H9 (cell line): ENCODE measurements at regions not wholly inside any gene's neighbourhood (a gene's known extent, or its start where the extent isn't known, plus 50 kb on each side); places are given as distances from the start of the nearest gene placed in this dataset.

Experiments
- DNase-seq: peaks from one replicate; pipeline ENCODE4 v3.0.0-alpha.2; 2017
- H2AFZ ChIP-seq: one replicate; pipeline ENCODE4 v1.6.1; 2013; ENCODE audit warnings: mild to moderate bottlenecking, low read length, control low read depth, moderate library complexity
- H2AK5ac ChIP-seq: 2 replicates; pipeline ENCODE4 v1.6.1; 2013; ENCODE audit warnings: low read length, control low read depth, mixed read lengths; ENCODE audit not compliant: insufficient read length
- H2BK120ac ChIP-seq: one replicate; pipeline ENCODE4 v1.6.1; 2013; ENCODE audit warnings: low read depth, mild to moderate bottlenecking, low read length, control low read depth, inconsistent platforms; ENCODE audit not compliant: poor library complexity, severe bottlenecking
- H2BK12ac ChIP-seq: 2 replicates; pipeline ENCODE4 v1.6.1; 2013; ENCODE audit warnings: low read length, control low read depth, mixed read lengths, low read depth; ENCODE audit not compliant: insufficient read length
- H2BK15ac ChIP-seq: 2 replicates; pipeline ENCODE4 v1.6.1; 2013; ENCODE audit warnings: low read depth, low read length, control low read depth
- H2BK20ac ChIP-seq: one replicate; pipeline ENCODE4 v1.6.1; 2013; ENCODE audit warnings: low read depth, mild to moderate bottlenecking, low read length, control low read depth, inconsistent platforms; ENCODE audit not compliant: poor library complexity, severe bottlenecking
- H2BK5ac ChIP-seq: 2 replicates; pipeline ENCODE4 v1.6.1; 2013; ENCODE audit warnings: low read length, control low read depth, mixed read lengths; ENCODE audit not compliant: insufficient read length
- H3K14ac ChIP-seq: 2 replicates; pipeline ENCODE4 v1.6.1; 2013; ENCODE audit warnings: low read length, control low read depth; ENCODE audit not compliant: insufficient read depth
- H3K18ac ChIP-seq: 2 replicates; pipeline ENCODE4 v1.6.1; 2013; ENCODE audit warnings: low read depth, mild to moderate bottlenecking, mixed read lengths, low read length, control low read depth; ENCODE audit not compliant: insufficient read length
- H3K23ac ChIP-seq: 2 replicates; pipeline ENCODE4 v1.6.1; 2013; ENCODE audit warnings: low read length, control low read depth, mixed read lengths, low read depth; ENCODE audit not compliant: insufficient read length
- H3K23me2 ChIP-seq: 2 replicates; pipeline ENCODE4 v1.6.1; 2013; ENCODE audit warnings: low read depth, mild to moderate bottlenecking, mixed read lengths, low read length, control low read depth; ENCODE audit not compliant: insufficient read length, poor library complexity, severe bottlenecking
- H3K27ac ChIP-seq: 2 replicates; pipeline ENCODE4 v1.5.1; 2013; ENCODE audit warnings: low read length, control low read depth, mixed read lengths, low read depth; ENCODE audit not compliant: insufficient read length
- H3K27me3 ChIP-seq: 2 replicates; pipeline ENCODE4 v1.6.1; 2013; ENCODE audit warnings: low read length, control low read depth, inconsistent platforms; ENCODE audit not compliant: insufficient read depth
- H3K4ac ChIP-seq: 2 replicates; pipeline ENCODE4 v1.6.1; 2013; ENCODE audit warnings: low read depth, mild to moderate bottlenecking, control low read depth, inconsistent platforms, low read length, moderate library complexity
- H3K4me1 ChIP-seq: 2 replicates; pipeline ENCODE4 v1.6.1; 2013; ENCODE audit warnings: low read length, control low read depth, inconsistent platforms; ENCODE audit not compliant: insufficient read depth
- H3K4me2 ChIP-seq: 2 replicates; pipeline ENCODE4 v1.6.1; 2013; ENCODE audit warnings: low read length, control low read depth, mixed read lengths; ENCODE audit not compliant: insufficient read length, insufficient read depth
- H3K56ac ChIP-seq: 2 replicates; pipeline ENCODE4 v1.6.1; 2013; ENCODE audit warnings: low read depth, mild to moderate bottlenecking, mixed read lengths, low read length, control low read depth; ENCODE audit not compliant: insufficient read length
- H3K79me1 ChIP-seq: 2 replicates; pipeline ENCODE4 v1.6.1; 2013; ENCODE audit warnings: low read depth, mild to moderate bottlenecking, moderate library complexity, low read length, control low read depth, inconsistent platforms; ENCODE audit not compliant: insufficient read depth, poor library complexity, severe bottlenecking
- H3K79me2 ChIP-seq: 2 replicates; pipeline ENCODE4 v1.6.1; 2013; ENCODE audit warnings: low read length, control low read depth, inconsistent platforms; ENCODE audit not compliant: insufficient read depth
- H3K9ac ChIP-seq: 2 replicates; pipeline ENCODE4 v1.6.1; 2013; ENCODE audit warnings: low read length, control low read depth, mixed read lengths; ENCODE audit not compliant: insufficient read length; ENCODE audit errors: extremely low read depth
- H3K9me3 ChIP-seq: one replicate; pipeline ENCODE4 v1.6.1; 2013; ENCODE audit warnings: low read depth, low read length, inconsistent platforms; ENCODE audit not compliant: control insufficient read depth
- H3T11ph ChIP-seq: one replicate; pipeline ENCODE4 v1.6.1; 2013; ENCODE audit warnings: mild to moderate bottlenecking, low read length, control low read depth, inconsistent platforms
- H4K20me1 ChIP-seq: one replicate; pipeline ENCODE4 v1.6.1; 2013; ENCODE audit not compliant: control insufficient read depth, insufficient read length, insufficient read depth
- H4K5ac ChIP-seq: 2 replicates; pipeline ENCODE4 v1.6.1; 2013; ENCODE audit warnings: low read depth, mild to moderate bottlenecking, mixed read lengths, low read length, control low read depth; ENCODE audit not compliant: insufficient read length
- H4K8ac ChIP-seq: replicated peaks from 2 replicates; pipeline ENCODE4 v1.6.1; 2013; ENCODE audit warnings: low read length, control low read depth, mixed read lengths, low read depth; ENCODE audit not compliant: insufficient read length
- H4K91ac ChIP-seq: 2 replicates; pipeline ENCODE4 v1.6.1; 2013; ENCODE audit warnings: low read depth, mild to moderate bottlenecking, moderate library complexity, mixed read lengths, low read length, control low read depth; ENCODE audit not compliant: insufficient read length
- H3K27ac Mint-ChIP-seq, 3 experiments: 2 replicates in 2 of 3; 3 replicates in 1 of 3; pipeline ENCODE4 v1.8.0; 2020 to 2021; ENCODE audit warnings: mixed read lengths in 3 of 3, mild to moderate bottlenecking in 1 of 3, moderate library complexity in 1 of 3
- H3K27me3 Mint-ChIP-seq: 2 replicates; pipeline ENCODE4 v1.8.0; 2021; ENCODE audit warnings: low read depth, mild to moderate bottlenecking, moderate library complexity, mixed read lengths
- H3K36me3 Mint-ChIP-seq, 3 experiments: 2 replicates in 2 of 3; 3 replicates in 1 of 3; pipeline ENCODE4 v1.8.0; 2020 to 2021; ENCODE audit warnings: low read depth in 3 of 3, mixed read lengths in 3 of 3; ENCODE audit not compliant: insufficient read depth in 1 of 3
- H3K4me1 Mint-ChIP-seq, 2 experiments: 2 replicates each; pipeline ENCODE4 v1.8.0; 2020; ENCODE audit warnings: mixed read lengths in 2 of 2
- H3K4me3 Mint-ChIP-seq, 2 experiments: 2 replicates in 1 of 2; 3 replicates in 1 of 2; pipeline ENCODE4 v1.8.0; 2020 to 2021; ENCODE audit warnings: mild to moderate bottlenecking in 2 of 2, mixed read lengths in 2 of 2, moderate library complexity in 1 of 2
- H3K9me3 Mint-ChIP-seq, 2 experiments: 2 replicates in 1 of 2; 3 replicates in 1 of 2; pipeline ENCODE4 v1.8.0; 2020; ENCODE audit warnings: mild to moderate bottlenecking in 2 of 2, mixed read lengths in 2 of 2, moderate library complexity in 1 of 2
- CTCF ChIP-seq: fragments of 200-600 bp; sonication (generic); conservative IDR thresholded peaks from 3 replicates; pipeline ENCODE4 v1.8.0; 2021; ENCODE audit warnings: antibody characterized with exemption, mild to moderate bottlenecking
- WGBS: extraction: QIAGEN DNeasy Blood & Tissue Kit; methylation state at CpG from one replicate; pipeline ENCODE4 v1.1.7; 2013; ENCODE audit warnings: missing lambda C conversion rate, low lambda C conversion rate, mixed read lengths; ENCODE audit not compliant: insufficient read length; ENCODE audit errors: extremely low coverage; 5-methylcytosine and 5-hydroxymethylcytosine counted together

- Mint-ChIP-seq H3K4me3 (no peak overlapping the region), H3K36me3 (peaks cover 0 to 2% (median 0%) of the 10 kb centered on the region in 3 experiments; a peak in 1 of 7 replicates), H3K27me3 (no peaks in the 10 kb centered on the region), H3K9me3 (peaks cover 0 to 3% of the 10 kb centered on the region in 2 experiments; a peak in 2 of 5 replicates), H3K27ac (no peak overlapping the region), H3K4me1 (no peaks in the 10 kb centered on the region)
- Histone ChIP-seq H3K9ac (no peak overlapping the region), H4K8ac (no peak overlapping the region), H3K27ac (no peak overlapping the region), H3K4ac (no peak overlapping the region), H2AFZ (no peak overlapping the region), H3K4me2 (no peak overlapping the region), H3K4me1 (no peaks in the 10 kb centered on the region), H3K9me3 (no peaks in the 10 kb centered on the region), H4K91ac (no peak overlapping the region), H3K18ac (no peak overlapping the region), H3K27me3 (no peaks in the 10 kb centered on the region), H3K14ac (no peak overlapping the region), H2BK120ac (no peak overlapping the region), H3T11ph (no peak overlapping the region), H2BK5ac (no peak overlapping the region), H2BK20ac (no peak overlapping the region), H3K79me1 (no peaks in the 10 kb centered on the region), H3K23ac (no peak overlapping the region), H4K5ac (no peak overlapping the region), H2BK15ac (no peak overlapping the region), H2BK12ac (no peak overlapping the region), H2AK5ac (no peak overlapping the region), H3K79me2 (no peaks in the 10 kb centered on the region), H3K23me2 (no peaks in the 10 kb centered on the region), H4K20me1 (no peaks in the 10 kb centered on the region), H3K56ac (no peak overlapping the region)
- no CpG with 5 or more reads among the region's 1 CpG for WGBS
- no peak for TF ChIP-seq CTCF
- no peak for DNase-seq
Measured at GRCh38 chr3:153431076-153431475, 269.1 kb downstream of the RAP2B start.
